Activated naive CD4-positive, alpha-beta T cell treated with anti-CD3 and anti-CD28 coated beads, Interleukin-2, amount 50 U/mL, for 24 hours (primary cell): ENCODE measurements at regions not wholly inside any gene's neighbourhood (a gene's known extent, or its start where the extent isn't known, plus 50 kb on each side); places are given as distances from the start of the nearest gene placed in this dataset.

Source experiments
- H3K27ac Mint-ChIP-seq: one replicate; pipeline ENCODE4 v1.8.0; 2021; ENCODE audit warnings: mild to moderate bottlenecking, mixed read lengths
- H3K27me3 Mint-ChIP-seq: one replicate; pipeline ENCODE4 v1.8.0; 2021; ENCODE audit warnings: mixed read lengths
- H3K36me3 Mint-ChIP-seq: one replicate; pipeline ENCODE4 v1.8.0; 2021; ENCODE audit warnings: mixed read lengths
- H3K4me1 Mint-ChIP-seq: one replicate; pipeline ENCODE4 v1.8.0; 2021; ENCODE audit warnings: mixed read lengths
- H3K4me3 Mint-ChIP-seq: one replicate; pipeline ENCODE4 v1.8.0; 2021; ENCODE audit warnings: mild to moderate bottlenecking, mixed read lengths
- H3K9me3 Mint-ChIP-seq: one replicate; pipeline ENCODE4 v1.8.0; 2021; ENCODE audit warnings: mixed read lengths

DNA sequence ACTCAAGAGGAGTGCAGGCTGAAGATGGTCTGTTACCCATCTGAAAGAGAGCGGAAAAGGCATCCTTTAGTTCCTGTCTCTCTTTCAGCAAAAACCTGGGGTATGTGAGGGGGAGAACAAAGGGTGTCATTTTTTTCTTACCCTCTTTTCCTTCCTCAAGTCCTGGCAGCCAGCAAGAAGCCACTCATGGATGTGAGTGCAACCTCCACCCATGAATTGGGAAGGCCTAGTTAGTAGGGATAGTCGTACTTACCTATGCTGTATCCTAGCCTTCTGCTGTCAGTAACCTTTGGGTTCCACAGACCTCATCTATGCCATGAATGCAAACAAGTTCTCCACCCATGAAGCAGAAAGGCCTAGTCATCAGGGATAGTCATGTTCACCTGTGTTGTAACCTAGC, 472.8 kb downstream of the ZIC1 start:
- Mint-ChIP-seq H3K27me3 (no peaks in the 10 kb centered on the region), H3K4me1 (no peaks in the 10 kb centered on the region), H3K4me3 (no peak overlapping the region), H3K9me3 (no peaks in the 10 kb centered on the region), H3K36me3 (no peaks in the 10 kb centered on the region), H3K27ac (no peak overlapping the region)

DNA sequence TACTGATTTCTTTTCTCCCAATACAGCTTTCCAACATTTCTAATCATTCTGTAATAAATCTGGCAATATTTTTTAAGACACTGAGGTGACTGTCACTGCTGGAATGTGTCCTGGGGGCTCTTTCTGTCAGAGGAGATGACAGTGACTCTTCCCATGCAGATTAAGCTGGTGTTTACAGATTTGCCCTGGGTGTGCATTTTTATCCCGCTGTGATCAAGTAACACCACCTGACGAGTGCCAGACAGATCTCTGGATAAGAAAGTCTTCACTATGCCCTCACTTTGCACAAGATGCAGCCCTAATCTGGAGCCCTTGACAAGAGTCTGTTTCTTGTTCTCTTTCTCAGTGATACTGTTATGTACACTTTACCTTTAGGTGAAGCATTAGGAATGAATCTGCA, 477.7 kb downstream of the ZIC1 start:
- Mint-ChIP-seq H3K9me3 (no peaks in the 10 kb centered on the region), H3K4me1 (no peaks in the 10 kb centered on the region), H3K27me3 (no peaks in the 10 kb centered on the region), H3K4me3 (no peak overlapping the region), H3K36me3 (no peaks in the 10 kb centered on the region), H3K27ac (no peak overlapping the region)

DNA sequence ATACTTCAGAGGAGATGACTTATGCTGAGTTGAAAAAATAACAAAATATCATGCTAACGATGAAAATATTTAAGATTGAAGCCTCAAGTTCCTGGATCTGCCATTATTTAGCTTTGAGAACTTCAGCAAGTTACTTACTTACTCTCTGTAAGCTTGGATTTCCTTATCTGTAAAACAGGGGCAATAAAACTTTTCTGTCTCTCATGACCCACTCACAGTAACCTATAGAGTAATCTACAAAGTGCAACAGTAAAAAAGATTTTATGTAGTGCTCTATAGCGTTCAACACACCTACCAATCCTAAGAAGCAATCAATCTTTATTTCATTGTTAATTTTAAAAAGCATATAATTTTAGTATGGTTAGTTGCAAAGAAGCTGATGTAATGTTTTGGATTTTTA, 478.6 kb downstream of the ZIC1 start:
- no peaks in the 10 kb centered on the region for H3K4me1 Mint-ChIP-seq
- H3K4me3 Mint-ChIP-seq, result no peak overlapping the region
- no peak overlapping the region for H3K27ac Mint-ChIP-seq
- peaks cover 4% of the 10 kb centered on the region for H3K9me3 Mint-ChIP-seq
- H3K36me3 Mint-ChIP-seq, result no peaks in the 10 kb centered on the region
- no peaks in the 10 kb centered on the region for H3K27me3 Mint-ChIP-seq

DNA sequence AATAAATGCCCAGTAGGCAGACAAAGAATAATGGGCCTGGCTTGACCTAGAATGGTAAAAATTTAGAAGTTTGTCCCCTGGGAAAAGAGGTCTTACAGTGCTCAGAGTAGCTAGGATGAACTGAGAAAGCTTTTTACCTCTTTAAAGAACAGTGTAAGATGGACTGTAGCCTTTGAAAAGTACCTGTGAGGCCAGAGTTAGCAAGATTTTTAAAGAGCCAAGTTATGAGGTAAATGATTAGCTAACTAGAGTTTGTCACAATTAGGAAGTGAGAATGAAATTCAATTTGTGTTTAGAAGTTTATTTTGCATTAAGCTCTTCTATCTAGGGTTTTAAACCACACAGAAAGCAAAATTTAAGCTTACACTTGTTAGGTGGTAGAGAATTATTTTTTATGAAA, 480.9 kb downstream of the ZIC1 start:
- H3K36me3 Mint-ChIP-seq, result no peaks in the 10 kb centered on the region
- no peak overlapping the region for H3K27ac Mint-ChIP-seq
- no peaks in the 10 kb centered on the region for H3K4me1 Mint-ChIP-seq
- no peaks in the 10 kb centered on the region for H3K27me3 Mint-ChIP-seq
- H3K9me3 Mint-ChIP-seq, result peaks cover 4% of the 10 kb centered on the region
- no peak overlapping the region for H3K4me3 Mint-ChIP-seq

DNA sequence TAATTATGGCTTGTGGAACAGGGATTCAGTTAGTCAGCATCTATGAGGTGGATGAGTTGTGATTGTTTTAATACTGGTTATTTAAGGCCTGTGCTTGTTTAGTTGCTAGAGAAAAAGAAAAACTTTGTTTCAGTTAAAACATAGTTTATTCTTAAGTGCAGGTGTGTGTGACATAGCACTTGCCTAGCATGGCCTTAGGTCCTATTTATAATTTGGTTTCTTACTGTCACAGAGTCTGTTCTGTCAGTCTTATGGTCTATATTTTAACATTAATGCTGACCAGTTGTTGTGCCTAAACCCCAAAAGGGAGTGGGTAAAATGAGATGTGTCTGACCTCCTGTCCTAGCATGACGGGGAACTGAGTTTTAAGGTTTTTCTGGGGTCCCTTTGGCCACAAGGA, 486.3 kb downstream of the ZIC1 start:
- Mint-ChIP-seq H3K27me3 (no peaks in the 10 kb centered on the region), H3K36me3 (no peaks in the 10 kb centered on the region), H3K27ac (no peak overlapping the region)

DNA sequence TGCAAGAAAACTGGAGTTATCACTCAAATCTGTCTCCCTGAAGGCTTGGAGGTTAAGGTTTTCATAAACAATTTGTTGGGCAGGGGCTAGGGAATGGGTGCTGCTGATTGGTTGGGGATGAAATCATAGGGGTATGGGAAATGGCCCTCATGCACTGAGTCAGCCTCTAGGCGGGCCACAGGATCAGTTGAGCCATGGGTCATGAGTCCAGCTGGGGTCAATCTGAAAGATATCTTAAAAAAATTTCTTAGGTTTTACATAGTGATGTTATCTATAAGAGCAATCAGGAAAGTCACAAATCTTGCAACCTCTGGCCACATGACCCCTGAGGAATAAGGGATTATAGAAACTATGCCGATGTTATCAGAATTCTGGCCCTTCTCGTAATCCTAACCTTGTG, 491.7 kb downstream of the ZIC1 start:
- H3K36me3 Mint-ChIP-seq, result no peaks in the 10 kb centered on the region
- no peak overlapping the region for H3K4me3 Mint-ChIP-seq
- no peak overlapping the region for H3K27ac Mint-ChIP-seq
- H3K27me3 Mint-ChIP-seq, result no peaks in the 10 kb centered on the region
- H3K4me1 Mint-ChIP-seq, result no peaks in the 10 kb centered on the region
- H3K9me3 Mint-ChIP-seq, result no peaks in the 10 kb centered on the region

More for the DNA sequence above, 486.3 kb downstream of the ZIC1 start:
- Mint-ChIP-seq H3K4me1 (no peaks in the 10 kb centered on the region), H3K4me3 (no peak overlapping the region), H3K9me3 (peaks cover 4% of the 10 kb centered on the region)

DNA sequence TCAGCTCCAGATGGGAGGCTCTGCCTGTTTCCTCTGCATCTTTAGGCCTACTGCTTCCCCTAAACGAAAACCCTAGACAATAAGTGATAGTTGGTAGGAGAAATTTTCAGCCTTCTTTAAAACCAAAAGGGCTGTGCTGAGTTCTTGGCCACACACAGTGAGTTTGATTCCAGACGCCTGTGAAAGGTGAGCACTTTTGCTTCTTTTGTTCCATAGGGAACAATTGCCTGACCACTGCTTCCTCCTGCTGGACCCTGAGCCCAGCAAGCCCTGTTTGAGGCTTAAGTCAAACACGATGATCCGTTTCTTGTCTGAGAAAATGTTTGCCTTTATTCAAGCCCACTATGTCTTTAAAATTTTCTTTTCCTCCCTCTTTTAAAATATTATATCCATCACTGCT, 493.9 kb downstream of the ZIC1 start:
- H3K27ac Mint-ChIP-seq, result no peak overlapping the region
- no peaks in the 10 kb centered on the region for H3K36me3 Mint-ChIP-seq
- H3K9me3 Mint-ChIP-seq, result no peaks in the 10 kb centered on the region
- no peaks in the 10 kb centered on the region for H3K4me1 Mint-ChIP-seq
- H3K4me3 Mint-ChIP-seq, result no peak overlapping the region
- H3K27me3 Mint-ChIP-seq, result no peaks in the 10 kb centered on the region

DNA sequence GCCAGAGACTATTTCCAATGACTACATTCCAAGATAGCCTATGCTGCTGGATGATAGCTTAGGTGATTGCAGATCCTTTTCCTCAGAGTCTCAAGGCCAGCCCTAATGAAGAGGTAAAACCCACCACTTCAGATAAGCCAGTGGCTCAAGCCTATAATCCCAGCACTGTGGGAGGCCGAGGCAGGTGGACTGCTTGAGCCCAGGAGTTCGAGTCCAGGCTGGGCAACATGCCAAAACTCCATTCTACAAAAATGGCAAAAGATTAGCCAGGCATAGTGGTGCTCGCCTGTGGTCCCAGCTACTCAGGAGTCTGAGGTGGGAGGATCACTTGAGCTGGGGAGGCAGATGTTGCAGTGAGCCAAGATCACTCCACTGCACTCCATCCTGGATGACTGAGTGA, 495.3 kb downstream of the ZIC1 start:
- Mint-ChIP-seq H3K4me1 (no peaks in the 10 kb centered on the region), H3K9me3 (no peaks in the 10 kb centered on the region), H3K27ac (no peak overlapping the region), H3K4me3 (no peak overlapping the region), H3K27me3 (no peaks in the 10 kb centered on the region), H3K36me3 (no peaks in the 10 kb centered on the region)

DNA sequence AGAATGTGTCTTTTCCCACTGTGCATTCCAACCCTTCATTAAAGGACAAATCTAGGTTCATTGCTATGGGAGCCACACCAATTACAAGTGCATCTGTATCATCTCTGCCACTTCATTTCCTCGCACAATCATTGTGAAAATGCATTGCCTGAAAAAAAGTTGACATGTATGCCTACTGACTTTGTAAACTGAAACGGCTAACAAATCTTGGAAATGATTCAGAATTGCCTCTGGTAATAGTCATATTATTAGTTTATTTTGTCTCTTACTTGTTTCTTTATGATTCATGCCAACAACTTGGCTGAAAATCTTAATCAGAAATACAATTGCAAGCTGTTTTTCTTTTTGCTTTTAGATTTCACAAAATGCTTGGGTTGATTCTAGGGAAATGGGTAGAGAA, 497.1 kb downstream of the ZIC1 start:
- Mint-ChIP-seq H3K36me3 (no peaks in the 10 kb centered on the region), H3K27me3 (no peaks in the 10 kb centered on the region), H3K4me1 (no peaks in the 10 kb centered on the region), H3K9me3 (no peaks in the 10 kb centered on the region), H3K4me3 (no peak overlapping the region), H3K27ac (no peak overlapping the region)

DNA sequence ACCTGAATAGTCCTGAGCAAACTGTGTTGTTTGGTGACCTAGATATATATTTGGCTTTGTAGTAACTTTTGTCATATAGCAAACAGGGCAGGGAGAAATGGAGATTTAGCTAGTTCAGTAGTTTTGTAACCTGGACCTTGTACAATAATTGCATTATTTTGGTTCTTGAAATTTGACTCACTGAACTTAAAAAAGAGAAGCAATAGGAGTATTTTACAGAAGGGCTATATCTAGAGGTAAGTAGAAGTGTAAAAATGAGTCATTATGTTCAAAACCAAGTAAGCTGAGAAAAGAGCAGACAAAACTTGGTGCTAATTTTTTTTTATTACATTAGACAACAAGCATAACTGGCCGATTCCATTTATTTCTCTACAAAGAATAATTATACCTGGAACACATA, 505.4 kb downstream of the ZIC1 start:
- H3K27ac Mint-ChIP-seq, result no peak overlapping the region
- no peaks in the 10 kb centered on the region for H3K9me3 Mint-ChIP-seq
- no peaks in the 10 kb centered on the region for H3K4me1 Mint-ChIP-seq
- no peaks in the 10 kb centered on the region for H3K27me3 Mint-ChIP-seq
- H3K36me3 Mint-ChIP-seq, result no peaks in the 10 kb centered on the region
- H3K4me3 Mint-ChIP-seq, result no peak overlapping the region

DNA sequence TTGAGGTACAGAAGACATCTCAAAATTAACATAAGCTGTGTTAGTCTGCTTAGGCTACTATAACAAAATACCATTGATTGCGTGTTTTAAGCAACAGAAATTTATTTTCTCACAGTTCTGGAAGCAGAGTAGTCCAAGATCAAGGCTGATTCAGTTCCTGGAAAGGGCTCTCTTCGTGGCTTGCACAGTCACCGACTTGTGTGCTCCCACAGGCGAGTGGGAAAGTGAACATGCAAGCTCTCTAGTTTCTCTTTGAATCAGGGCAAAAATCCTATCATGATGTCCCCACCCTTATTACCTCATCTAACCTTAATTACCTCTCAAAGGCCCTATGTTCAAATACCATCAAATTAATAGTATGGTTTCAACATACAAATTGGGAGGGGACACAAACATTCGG, 505.9 kb downstream of the ZIC1 start:
- H3K27ac Mint-ChIP-seq, result no peak overlapping the region
- no peaks in the 10 kb centered on the region for H3K36me3 Mint-ChIP-seq
- H3K4me3 Mint-ChIP-seq, result no peak overlapping the region
- no peaks in the 10 kb centered on the region for H3K4me1 Mint-ChIP-seq
- H3K9me3 Mint-ChIP-seq, result no peaks in the 10 kb centered on the region
- H3K27me3 Mint-ChIP-seq, result no peaks in the 10 kb centered on the region

DNA sequence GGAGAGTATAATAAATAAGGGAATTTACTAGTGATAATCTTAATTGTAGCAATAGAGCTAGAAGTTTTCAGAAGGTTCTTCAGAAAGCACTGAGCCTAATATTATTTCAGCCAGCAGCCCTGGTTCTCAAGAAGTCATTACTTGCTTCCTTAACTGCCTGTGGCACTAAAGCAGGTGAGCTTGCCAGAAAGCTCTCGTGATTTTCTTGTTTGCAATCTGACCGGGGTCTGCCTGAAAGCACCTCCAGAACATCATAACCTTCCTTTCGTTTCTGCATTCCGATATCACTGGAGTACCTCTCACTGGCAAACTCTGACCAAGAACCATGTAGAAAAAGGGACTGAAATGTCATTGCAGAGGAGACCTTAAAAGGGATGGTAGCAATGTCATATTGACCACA, 510.3 kb downstream of the ZIC1 start:
- Mint-ChIP-seq H3K4me3 (no peak overlapping the region), H3K4me1 (no peaks in the 10 kb centered on the region), H3K9me3 (no peaks in the 10 kb centered on the region)

DNA sequence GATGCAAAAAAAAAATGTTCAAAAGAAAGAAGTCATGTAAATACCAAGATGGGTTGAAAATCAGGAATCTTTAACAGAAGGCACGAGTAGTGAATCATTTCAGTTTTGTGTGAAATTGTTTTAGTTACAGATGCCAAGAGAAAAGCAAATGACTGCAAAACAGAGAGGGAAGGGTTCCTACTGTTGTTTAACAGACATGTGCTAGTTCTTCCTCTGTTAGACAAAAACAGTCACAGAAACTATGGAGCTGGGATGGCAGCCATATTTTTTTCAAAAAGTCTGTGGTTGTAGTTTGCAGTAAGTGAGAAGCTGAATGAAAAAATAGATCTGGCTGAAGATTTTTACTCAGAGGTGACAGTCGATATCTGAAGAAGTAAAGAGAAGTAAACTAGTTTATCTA, 511.9 kb downstream of the ZIC1 start:
- Mint-ChIP-seq H3K36me3 (no peaks in the 10 kb centered on the region), H3K4me1 (no peaks in the 10 kb centered on the region)

More for the DNA sequence above, 510.3 kb downstream of the ZIC1 start:
- Mint-ChIP-seq H3K27me3 (no peaks in the 10 kb centered on the region), H3K27ac (no peak overlapping the region), H3K36me3 (no peaks in the 10 kb centered on the region)

DNA sequence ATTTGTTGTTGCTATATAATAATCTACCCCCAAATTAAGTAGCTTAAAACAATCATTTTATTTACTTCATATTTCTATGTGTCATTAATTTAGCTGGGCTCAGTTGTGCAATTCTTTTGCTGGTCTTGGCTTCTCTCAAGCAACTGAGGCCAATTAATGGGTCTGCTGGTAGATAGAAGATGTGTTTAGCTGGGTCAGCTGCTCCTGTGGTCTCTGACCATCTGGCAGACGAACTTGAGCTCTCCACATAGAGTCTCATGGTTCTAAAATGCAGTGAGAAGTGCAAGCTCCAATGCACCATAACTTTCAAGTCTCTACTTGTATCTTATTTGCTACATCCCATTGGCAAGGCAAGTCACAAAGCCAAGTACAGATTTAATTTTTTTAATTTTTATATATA, 515.6 kb downstream of the ZIC1 start:
- Mint-ChIP-seq H3K36me3 (no peaks in the 10 kb centered on the region), H3K27me3 (no peaks in the 10 kb centered on the region), H3K27ac (no peak overlapping the region)

More for the DNA sequence above, 511.9 kb downstream of the ZIC1 start:
- Mint-ChIP-seq H3K4me3 (no peak overlapping the region), H3K27me3 (no peaks in the 10 kb centered on the region), H3K27ac (no peak overlapping the region), H3K9me3 (no peaks in the 10 kb centered on the region)

DNA sequence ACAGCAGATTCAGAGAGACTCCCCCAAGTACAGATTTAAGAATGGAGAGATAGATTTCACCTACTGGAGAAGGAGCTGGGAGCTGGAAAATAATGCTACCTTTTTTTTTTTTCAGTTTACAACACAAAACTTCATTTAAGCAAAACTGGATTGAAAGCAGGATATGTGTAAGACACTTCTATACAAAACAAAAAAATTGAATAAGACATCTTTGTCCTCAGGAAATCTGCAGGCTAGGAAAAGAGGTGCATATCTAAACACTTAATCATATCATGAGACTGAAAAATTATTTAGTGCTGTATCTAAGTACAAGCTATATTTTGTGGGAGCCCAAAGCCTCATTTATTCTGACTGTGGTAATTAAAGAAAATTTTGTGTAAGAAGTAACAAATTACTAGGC, 516.1 kb downstream of the ZIC1 start:
- Mint-ChIP-seq H3K4me3 (no peak overlapping the region), H3K36me3 (no peaks in the 10 kb centered on the region), H3K27me3 (no peaks in the 10 kb centered on the region), H3K9me3 (no peaks in the 10 kb centered on the region), H3K27ac (no peak overlapping the region), H3K4me1 (no peaks in the 10 kb centered on the region)

More for the DNA sequence above, 515.6 kb downstream of the ZIC1 start:
- no peak overlapping the region for H3K4me3 Mint-ChIP-seq
- H3K4me1 Mint-ChIP-seq, result no peaks in the 10 kb centered on the region
- H3K9me3 Mint-ChIP-seq, result no peaks in the 10 kb centered on the region

DNA sequence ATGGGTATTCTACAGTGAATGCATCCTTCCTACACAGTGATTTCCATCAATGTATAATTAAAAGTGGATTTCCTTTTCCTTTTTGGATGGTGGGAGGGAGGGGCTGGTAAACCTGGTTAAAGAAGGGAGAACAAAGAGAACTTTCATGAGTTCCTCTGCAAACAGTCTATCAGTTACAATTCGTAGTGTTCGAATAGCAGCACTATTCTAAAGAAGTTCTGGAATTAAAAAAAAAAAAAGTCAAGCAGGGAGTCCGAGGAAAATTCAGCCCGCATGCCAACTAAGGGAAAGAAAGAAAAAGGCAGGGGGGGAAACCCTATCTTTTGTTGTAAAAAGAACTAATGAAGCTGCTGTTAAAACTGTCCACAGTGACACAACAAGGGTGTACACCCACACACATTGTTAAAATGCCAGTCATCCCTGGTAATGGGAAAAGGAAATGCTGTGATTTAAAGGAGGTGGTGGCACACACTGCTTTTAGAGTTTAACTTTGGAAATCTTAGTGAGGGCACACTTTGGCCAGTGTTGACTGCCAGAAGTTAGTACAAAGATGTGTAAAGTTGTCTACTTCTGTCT, 521.2 kb downstream of the ZIC1 start:
- Mint-ChIP-seq H3K36me3 (no peaks in the 10 kb centered on the region), H3K27me3 (no peaks in the 10 kb centered on the region), H3K4me1 (no peaks in the 10 kb centered on the region), H3K27ac (no peak overlapping the region), H3K9me3 (no peaks in the 10 kb centered on the region), H3K4me3 (no peak overlapping the region)

DNA sequence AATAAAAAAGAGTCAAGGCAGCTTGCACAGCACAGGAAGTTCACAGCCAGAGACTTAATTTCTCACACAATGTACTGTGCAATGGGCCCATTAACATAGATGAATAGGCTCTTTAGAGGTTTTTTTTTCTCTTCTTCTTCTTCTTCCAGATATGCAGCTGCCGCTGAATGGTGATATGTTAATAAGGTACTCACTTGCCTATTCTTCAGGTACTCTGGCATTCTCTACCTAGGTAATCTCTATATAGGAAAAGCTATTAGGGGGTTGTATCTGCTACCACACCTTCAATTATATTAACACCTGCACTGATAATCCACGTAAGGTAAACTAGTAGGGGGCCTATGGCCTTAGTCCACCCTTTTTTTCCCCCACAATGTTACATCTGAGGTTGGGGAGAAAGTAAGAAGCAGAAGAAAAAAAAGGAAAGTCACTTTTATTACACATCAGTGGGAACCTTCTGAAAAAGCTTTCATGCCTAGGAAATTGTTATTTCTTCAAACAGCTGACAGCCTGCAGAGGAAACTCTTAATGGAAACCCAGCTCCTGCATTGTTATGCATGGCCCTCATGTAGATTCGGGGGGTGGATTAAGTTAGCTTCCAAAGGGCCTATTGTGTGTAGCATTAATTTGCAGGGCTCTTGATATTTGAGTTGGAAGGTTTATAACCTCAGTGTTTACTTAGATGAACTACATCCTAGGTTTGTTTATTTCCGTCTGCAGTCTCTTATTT, 525.5 kb downstream of the ZIC1 start:
- H3K9me3 Mint-ChIP-seq, result no peaks in the 10 kb centered on the region
- H3K27ac Mint-ChIP-seq, result no peak overlapping the region
- H3K4me3 Mint-ChIP-seq, result no peak overlapping the region
- no peaks in the 10 kb centered on the region for H3K4me1 Mint-ChIP-seq
- no peaks in the 10 kb centered on the region for H3K27me3 Mint-ChIP-seq
- H3K36me3 Mint-ChIP-seq, result no peaks in the 10 kb centered on the region
